GM12891 (cell line): ENCODE measurements at regions not wholly inside any gene's neighbourhood (a gene's known extent, or its start where the extent isn't known, plus 50 kb on each side); places are given as distances from the start of the nearest gene placed in this dataset.

Source experiments
- DNase-seq: peaks from one replicate; pipeline ENCODE4 v3.0.0; 2011; ENCODE audit warnings: low spot score; ENCODE audit not compliant: insufficient read length
- FAIRE-seq: peaks from 2 replicates; lab custom pipeline; 2011; peaks lifted over from hg19 to GRCh38; lab: Jason Lieb, UNC
- PAX5 ChIP-seq: IDR thresholded peaks from 2 replicates; pipeline ENCODE4 v1.6.1; 2011; ENCODE audit warnings: low read length, moderate library complexity, mild to moderate bottlenecking; ENCODE audit not compliant: insufficient read depth, severe bottlenecking
- POLR2A ChIP-seq: IDR thresholded peaks from 2 replicates; pipeline ENCODE4 v1.6.1; 2011; ENCODE audit warnings: low read depth, low read length, control low read depth
- POLR2AphosphoS5 ChIP-seq: IDR thresholded peaks from 2 replicates; pipeline ENCODE4 v1.6.1; 2011; ENCODE audit warnings: low read depth, low read length, control low read depth
- POU2F2 ChIP-seq: IDR thresholded peaks from 2 replicates; pipeline ENCODE4 v1.6.1; 2011; ENCODE audit warnings: low read depth, mild to moderate bottlenecking, control low read depth, low read length, moderate library complexity
- SPI1 ChIP-seq: IDR thresholded peaks from 2 replicates; pipeline ENCODE4 v1.6.1; 2011; ENCODE audit warnings: low read depth, low read length, control low read depth
- TAF1 ChIP-seq: IDR thresholded peaks from 2 replicates; pipeline ENCODE4 v1.6.1; 2011; ENCODE audit warnings: low read depth, low read length, control low read depth

GRCh38 chr11:82004537-82005213 lies 729.0 kb downstream of the FAM181B start:
- DNase-seq (no peak), FAIRE-seq (no peak)
- no peak for TF ChIP-seq PAX5
- TF ChIP-seq SPI1 = no peak
- no peak for TF ChIP-seq TAF1
- TF ChIP-seq POLR2A = no peak
- TF ChIP-seq POLR2AphosphoS5 = no peak
- TF ChIP-seq POU2F2 = no peak

- FAIRE-seq (no peak), DNase-seq (no peak)
Observed at GRCh38 chr11:82003671-82004515, 729.8 kb downstream of the FAM181B start.

GRCh38 chr11:82003024-82003423 lies 730.6 kb downstream of the FAM181B start:
- DNase-seq (no peak), FAIRE-seq (no peak)
- TF ChIP-seq TAF1 (no peak), POU2F2 (no peak), POLR2AphosphoS5 (no peak), POLR2A (no peak), PAX5 (no peak), SPI1 (no peak)

More at GRCh38 chr11:82003671-82004515, 729.8 kb downstream of the FAM181B start:
- TF ChIP-seq TAF1 (no peak), POLR2AphosphoS5 (no peak), PAX5 (no peak), POU2F2 (no peak), POLR2A (no peak), SPI1 (no peak)

GRCh38 chr11:81995889-81996288 lies 737.8 kb downstream of the FAM181B start:
- no peak for TF ChIP-seq PAX5
- no peak for FAIRE-seq
- DNase-seq = no peak

GRCh38 chr11:81993755-81994154 lies 739.9 kb downstream of the FAM181B start:
- DNase-seq (no peak), FAIRE-seq (no peak)
- no peak for TF ChIP-seq POU2F2
- no peak for TF ChIP-seq PAX5
- no peak for TF ChIP-seq POLR2A

GRCh38 chr11:81990659-81991443 lies 742.8 kb downstream of the FAM181B start:
- FAIRE-seq (no peak), DNase-seq (no peak)
- TF ChIP-seq PAX5 (no peak), SPI1 (no peak), POLR2A (no peak), POU2F2 (no peak), TAF1 (no peak), POLR2AphosphoS5 (no peak)

GRCh38 chr11:81989093-81989492 lies 744.6 kb downstream of the FAM181B start:
- TF ChIP-seq TAF1 (no peak), POLR2A (no peak), PAX5 (no peak), POLR2AphosphoS5 (no peak), SPI1 (no peak), POU2F2 (no peak)
- DNase-seq = no peak
- no peak for FAIRE-seq

GRCh38 chr11:81987829-81988472 lies 745.7 kb downstream of the FAM181B start:
- no peak for TF ChIP-seq SPI1
- TF ChIP-seq POU2F2 = no peak
- no peak for TF ChIP-seq TAF1
- no peak for TF ChIP-seq PAX5
- no peak for TF ChIP-seq POLR2AphosphoS5
- TF ChIP-seq POLR2A = no peak
- DNase-seq = no peak
- no peak for FAIRE-seq

GRCh38 chr11:81986556-81987161 lies 747.0 kb downstream of the FAM181B start:
- TF ChIP-seq TAF1 (no peak), POLR2A (no peak), POU2F2 (no peak), POLR2AphosphoS5 (no peak), SPI1 (no peak)
- FAIRE-seq (no peak), DNase-seq (no peak)
